GM23338 (cell line): ENCODE measurements at regions not wholly inside any gene's neighbourhood (a gene's known extent, or its start where the extent isn't known, plus 50 kb on each side); places are given as distances from the start of the nearest gene placed in this dataset.

Experiments
- CREB1 ChIP-seq: fragments of 250-450 bp; sonication (Bioruptor Pico); IDR thresholded peaks from 2 replicates; pipeline ENCODE4 v1.5.0; 2020; ENCODE audit warnings: low read depth, mild to moderate bottlenecking, moderate library complexity
- CTCF ChIP-seq, 2 experiments: fragments of 200-600 bp in 1 of 2; sonication (generic) in 1 of 2; conservative IDR thresholded peaks; 2 replicates each; pipeline versions ENCODE4 v1.5.1 to v1.6.1; 2016 to 2017; ENCODE audit warnings: antibody characterized with exemption in 2 of 2, low read depth in 2 of 2, mild to moderate bottlenecking in 2 of 2, moderate library complexity in 1 of 2
- ETS1 ChIP-seq: IDR thresholded peaks from 2 replicates; pipeline ENCODE4 v1.6.1; 2016; ENCODE audit warnings: antibody characterized with exemption
- EZH2 ChIP-seq: fragments of 200-600 bp; sonication (generic); IDR thresholded peaks from one replicate; pipeline ENCODE4 v1.8.0; 2017; ENCODE audit warnings: antibody characterized with exemption, mild to moderate bottlenecking, low read depth; ENCODE audit not compliant: unreplicated experiment
- EZH2phosphoT487 ChIP-seq: fragments of 200-600 bp; sonication (generic); IDR thresholded peaks from one replicate; pipeline ENCODE4 v1.8.1; 2018; ENCODE audit warnings: antibody characterized with exemption; ENCODE audit not compliant: unreplicated experiment
- JUNB ChIP-seq: IDR thresholded peaks from one replicate; pipeline ENCODE4 v1.6.1; 2016; ENCODE audit warnings: antibody characterized with exemption; ENCODE audit not compliant: unreplicated experiment
- POLR2AphosphoS5 ChIP-seq: IDR thresholded peaks from 2 replicates; pipeline ENCODE4 v1.6.1; 2016; ENCODE audit warnings: antibody characterized with exemption, low read depth
- REST ChIP-seq: IDR thresholded peaks from one replicate; pipeline ENCODE4 v1.6.1; 2018; ENCODE audit warnings: antibody characterized with exemption; ENCODE audit not compliant: unreplicated experiment
- STAT1 ChIP-seq: IDR thresholded peaks from one replicate; pipeline ENCODE4 v1.6.1; 2016; ENCODE audit warnings: antibody characterized with exemption; ENCODE audit not compliant: unreplicated experiment
- ZNF114 ChIP-seq: fragments of 250-450 bp; sonication (Bioruptor Pico); IDR thresholded peaks from 2 replicates; pipeline ENCODE4 v1.5.0; 2020; ENCODE audit warnings: mild to moderate bottlenecking, moderate library complexity

- no peak for TF ChIP-seq REST
- no peak for TF ChIP-seq CTCF (conservative IDR thresholded peaks at IDR 0.05; ENCODE audit: low read depth in 2 of 2)
- TF ChIP-seq CREB1 (CRISPR knock-in tag), result no peak
- TF ChIP-seq POLR2AphosphoS5, result no peak
- TF ChIP-seq STAT1, result no peak
- no peak for TF ChIP-seq EZH2phosphoT487
- no peak for TF ChIP-seq ZNF114 (CRISPR knock-in tag)
- TF ChIP-seq JUNB, result no peak
- no peak for TF ChIP-seq ETS1
- no peak for TF ChIP-seq EZH2
Measured at GRCh38 chr7:9349625-9350024, 916.2 kb downstream of the NXPH1 start.
